ENCODE measurements at regions not wholly inside any gene's neighbourhood (a gene's known extent, or its start where the extent isn't known, plus 50 kb on each side); places are given as distances from the start of the nearest gene placed in this dataset.
"Not testable (repeated sequence)": the region's sequence is repeated elsewhere in the genome, so short reads cannot be mapped to it uniquely, and the experiment has no call there.

GRCh38 chr2:111514138-111514537, 369.9 kb downstream of the ANAPC1 start:
- DNase-seq, result not testable (repeated sequence)

GRCh38 chr2:111517050-111517720, 366.8 kb downstream of the ANAPC1 start:
- DNase-seq, result not testable (repeated sequence)

GRCh38 chr2:111517721-111518053, 366.3 kb downstream of the ANAPC1 start:
- DNase-seq, result not testable (repeated sequence)

- DNase-seq, result no peak
Observed at GRCh38 chr2:111519071-111519470, 364.9 kb downstream of the ANAPC1 start.

- DNase-seq, result no peak
Observed at GRCh38 chr2:111522231-111522768, 361.7 kb downstream of the ANAPC1 start.

GRCh38 chr2:111523009-111523408, 361.0 kb downstream of the ANAPC1 start:
- no peak for DNase-seq

GRCh38 chr2:111525026-111525425, 359.0 kb downstream of the ANAPC1 start:
- not testable (repeated sequence) for DNase-seq

- not testable (repeated sequence) for DNase-seq
Observed at GRCh38 chr2:111526041-111526639, 357.9 kb downstream of the ANAPC1 start.

GRCh38 chr2:111527707-111528400, 356.1 kb downstream of the ANAPC1 start:
- DNase-seq, result not testable (repeated sequence)

- not testable (repeated sequence) for DNase-seq
Observed at GRCh38 chr2:111529022-111529421, 355.0 kb downstream of the ANAPC1 start.

GRCh38 chr2:111530239-111530965, 353.6 kb downstream of the ANAPC1 start:
- DNase-seq, result not testable (repeated sequence)

GRCh38 chr2:111532682-111533556, 351.1 kb downstream of the ANAPC1 start:
- DNase-seq, result not testable (repeated sequence)

GRCh38 chr2:111533557-111534247, 350.3 kb downstream of the ANAPC1 start:
- DNase-seq, result not testable (repeated sequence)

GRCh38 chr2:111534910-111535352, 349.1 kb downstream of the ANAPC1 start:
- no peak for DNase-seq

- DNase-seq, result no peak
Observed at GRCh38 chr2:111535404-111535803, 348.6 kb downstream of the ANAPC1 start.

GRCh38 chr2:111537078-111537655, 346.8 kb downstream of the ANAPC1 start:
- no peak for DNase-seq

- DNase-seq, result not testable (repeated sequence)
Observed at GRCh38 chr2:111539991-111540390, 344.0 kb downstream of the ANAPC1 start.

- not testable (repeated sequence) for DNase-seq
Observed at GRCh38 chr2:111542120-111542774, 341.7 kb downstream of the ANAPC1 start.

GRCh38 chr2:111544006-111544405, 340.0 kb downstream of the ANAPC1 start:
- not testable (repeated sequence) for DNase-seq

- not testable (repeated sequence) for DNase-seq
Observed at GRCh38 chr2:111545723-111546431, 338.1 kb downstream of the ANAPC1 start.

Measured in NCI-H446 treated with DMSO at 0.1 percent for 48 hours (cell line).